Muscle layer of colon (tissue), 2 donors: ENCODE measurements at regions not wholly inside any gene's neighbourhood (a gene's known extent, or its start where the extent isn't known, plus 50 kb on each side); places are given as distances from the start of the nearest gene placed in this dataset.

Source experiments
- H3K27ac ChIP-seq: one replicate; pipeline ENCODE4 v1.7.0; 2013; ENCODE audit warnings: low read depth, mild to moderate bottlenecking, low read length, moderate library complexity
- H3K27me3 ChIP-seq, 2 donors: one replicate each; pipeline ENCODE4 v1.7.0; 2013; ENCODE audit warnings: low read length in 2 of 2, mild to moderate bottlenecking in 2 of 2; ENCODE audit not compliant: insufficient read depth in 2 of 2, control insufficient read depth in 1 of 2
- H3K36me3 ChIP-seq: one replicate; pipeline ENCODE4 v1.7.0; 2013; ENCODE audit warnings: mild to moderate bottlenecking, low read length; ENCODE audit not compliant: insufficient read depth
- H3K4me1 ChIP-seq: one replicate; pipeline ENCODE4 v1.7.0; 2013; ENCODE audit warnings: mild to moderate bottlenecking, low read length; ENCODE audit not compliant: insufficient read depth
- H3K4me3 ChIP-seq, 2 donors: one replicate each; pipeline ENCODE4 v1.7.0; 2013; ENCODE audit warnings: low read length in 2 of 2, low read depth in 1 of 2, mild to moderate bottlenecking in 1 of 2, moderate library complexity in 1 of 2
- H3K9ac ChIP-seq: one replicate; pipeline ENCODE4 v1.7.0; 2013; ENCODE audit warnings: low read length
- H3K9me3 ChIP-seq: one replicate; pipeline ENCODE4 v1.7.0; 2013; ENCODE audit warnings: mild to moderate bottlenecking, low read length
- donor health status: abdominal sarcoma.
- donor health status: Adenocarcinoma of cecum.

DNA sequence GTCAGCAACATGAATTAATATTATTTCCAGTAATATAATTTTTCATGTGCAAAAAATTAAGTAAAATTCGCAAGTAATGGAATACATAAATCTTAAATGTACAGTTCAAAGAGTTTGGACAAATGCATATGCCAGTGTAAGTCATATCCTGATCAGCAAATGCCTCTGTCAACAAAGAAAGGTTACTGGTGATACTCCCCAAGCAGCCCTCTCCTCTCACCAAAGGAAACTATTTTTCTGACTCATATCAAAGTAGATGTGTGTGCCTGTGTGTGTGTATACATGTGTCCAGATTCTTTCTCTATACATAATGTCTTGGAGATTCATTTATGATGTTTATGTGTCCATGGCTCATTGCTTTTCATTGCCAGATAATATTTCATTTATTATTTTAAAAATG is 1035.0 kb downstream of the SLC16A7 start:
- Histone ChIP-seq H3K4me3 (no peak overlapping the region), H3K27me3 (no peaks in the 10 kb centered on the region), H3K4me1 (no peaks in the 10 kb centered on the region), H3K36me3 (no peaks in the 10 kb centered on the region), H3K9me3 (no peaks in the 10 kb centered on the region), H3K27ac (no peak overlapping the region), H3K9ac (no peak overlapping the region)

DNA sequence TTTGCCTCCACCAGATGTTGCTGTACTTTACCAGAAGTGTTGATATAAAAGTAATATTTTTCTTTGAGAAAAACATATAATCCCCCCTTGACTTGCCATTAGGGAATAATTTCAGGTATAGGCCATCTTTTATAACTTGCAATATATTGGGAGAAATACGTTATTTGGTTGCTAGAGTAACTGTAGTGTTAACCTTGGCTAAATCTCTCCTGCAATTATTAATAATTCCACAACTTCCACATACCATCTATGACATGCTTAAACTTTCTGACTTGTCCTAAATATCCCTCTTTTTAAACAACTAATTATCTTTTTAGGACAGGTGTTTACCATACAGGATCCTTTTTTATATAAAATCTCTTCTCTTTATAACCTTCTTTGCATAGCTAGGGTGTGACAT is 1048.2 kb downstream of the SLC16A7 start:
- H3K27ac ChIP-seq, result no peak overlapping the region
- no peaks in the 10 kb centered on the region for H3K4me1 ChIP-seq
- no peaks in the 10 kb centered on the region for H3K27me3 ChIP-seq
- no peak overlapping the region for H3K4me3 ChIP-seq
- H3K36me3 ChIP-seq, result no peaks in the 10 kb centered on the region
- no peaks in the 10 kb centered on the region for H3K9me3 ChIP-seq
- H3K9ac ChIP-seq, result no peak overlapping the region

GRCh38 chr12:60666895-60667294 is 1071.1 kb downstream of the SLC16A7 start:
- no peaks in the 10 kb centered on the region for H3K9me3 ChIP-seq
- no peak overlapping the region for H3K9ac ChIP-seq
- H3K4me3 ChIP-seq, result no peak overlapping the region
- H3K27me3 ChIP-seq, result no peaks in the 10 kb centered on the region
- no peak overlapping the region for H3K27ac ChIP-seq
- no peaks in the 10 kb centered on the region for H3K4me1 ChIP-seq
- H3K36me3 ChIP-seq, result no peaks in the 10 kb centered on the region

DNA sequence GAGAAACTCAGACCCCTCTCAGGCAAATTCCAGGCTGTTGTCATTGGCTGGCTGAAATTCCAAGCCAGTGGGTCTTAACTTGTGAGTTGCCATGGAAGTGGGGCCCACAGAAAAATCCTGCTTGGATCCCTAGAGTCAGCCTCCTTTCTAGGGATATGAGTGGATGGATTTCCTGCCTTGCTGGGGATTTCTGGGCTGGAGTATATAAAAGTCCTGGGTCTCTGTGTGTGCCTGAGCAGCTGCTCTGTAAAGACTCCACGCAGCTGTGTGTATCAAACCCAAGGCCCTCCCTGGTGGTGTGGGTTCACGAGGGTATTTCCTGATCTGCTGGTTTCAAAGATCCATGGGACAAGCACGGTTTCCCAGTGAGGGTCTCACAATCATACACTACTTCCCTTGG is 1077.1 kb downstream of the SLC16A7 start:
- Histone ChIP-seq H3K27ac (no peak overlapping the region), H3K9ac (no peak overlapping the region), H3K9me3 (no peaks in the 10 kb centered on the region), H3K4me1 (no peaks in the 10 kb centered on the region), H3K36me3 (no peaks in the 10 kb centered on the region), H3K27me3 (no peaks in the 10 kb centered on the region), H3K4me3 (no peak overlapping the region)

- H3K4me1 ChIP-seq, result no peaks in the 10 kb centered on the region
- H3K27ac ChIP-seq, result no peak overlapping the region
- no peak overlapping the region for H3K4me3 ChIP-seq
- H3K9ac ChIP-seq, result no peak overlapping the region
- no peaks in the 10 kb centered on the region for H3K9me3 ChIP-seq
- H3K36me3 ChIP-seq, result no peaks in the 10 kb centered on the region
- no peaks in the 10 kb centered on the region for H3K27me3 ChIP-seq
These were observed 1089.3 kb downstream of the SLC16A7 start for GRCh38 chr12:60684988-60685655.

DNA sequence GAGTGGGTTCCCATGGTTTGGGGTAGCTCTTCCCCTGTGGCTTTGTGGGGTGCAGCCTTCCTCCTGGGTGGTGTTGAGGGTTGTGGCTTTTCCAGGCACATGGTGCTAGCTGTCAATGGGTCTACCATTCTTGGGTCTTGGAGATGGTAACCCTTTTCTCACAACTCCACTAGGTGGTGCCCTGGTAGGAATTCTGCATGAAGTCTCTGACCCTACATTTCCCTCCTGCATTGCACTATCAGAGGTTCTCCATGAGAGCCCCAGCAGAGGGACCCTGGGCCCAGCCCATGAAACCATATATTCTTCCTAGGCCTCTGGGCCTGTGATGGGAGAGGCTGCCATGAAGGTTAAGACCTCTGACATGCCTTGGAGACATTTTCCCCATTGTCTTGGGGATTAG is 1093.3 kb downstream of the SLC16A7 start:
- no peaks in the 10 kb centered on the region for H3K27me3 ChIP-seq
- H3K4me1 ChIP-seq, result no peaks in the 10 kb centered on the region
- H3K9me3 ChIP-seq, result no peaks in the 10 kb centered on the region
- H3K4me3 ChIP-seq, result no peak overlapping the region
- no peaks in the 10 kb centered on the region for H3K36me3 ChIP-seq
- no peak overlapping the region for H3K9ac ChIP-seq
- no peak overlapping the region for H3K27ac ChIP-seq

DNA sequence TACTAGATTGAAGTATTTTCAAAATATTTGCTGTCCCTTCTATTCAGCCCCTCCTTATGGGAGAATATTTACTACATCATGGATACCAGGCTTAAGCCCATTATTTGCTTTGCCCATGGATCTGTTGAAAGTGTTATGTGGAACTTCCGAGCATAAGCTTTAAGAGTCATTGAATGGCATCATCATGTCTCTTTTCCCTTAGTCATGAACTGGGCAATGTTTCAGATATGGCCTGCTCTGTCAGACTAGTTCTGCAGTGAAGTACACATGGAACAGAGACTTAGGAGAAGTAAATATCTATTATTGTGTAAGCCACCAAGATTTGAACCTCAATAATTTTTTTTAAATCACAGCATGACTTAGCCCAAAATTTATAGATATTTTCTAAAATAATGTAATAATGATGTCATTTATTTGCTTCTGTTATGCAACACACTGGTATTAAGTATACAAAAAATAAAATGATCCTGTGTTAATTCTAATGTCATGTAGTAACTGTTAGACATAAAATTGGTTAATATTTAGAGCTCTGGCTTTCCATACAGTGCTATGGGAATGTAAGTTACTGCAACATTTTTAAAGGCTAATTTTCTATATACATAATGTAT is 1097.3 kb downstream of the SLC16A7 start:
- H3K4me1 ChIP-seq, result no peaks in the 10 kb centered on the region
- H3K9me3 ChIP-seq, result no peaks in the 10 kb centered on the region
- H3K36me3 ChIP-seq, result no peaks in the 10 kb centered on the region
- H3K9ac ChIP-seq, result no peak overlapping the region
- H3K27ac ChIP-seq, result no peak overlapping the region
- no peaks in the 10 kb centered on the region for H3K27me3 ChIP-seq
- no peak overlapping the region for H3K4me3 ChIP-seq

DNA sequence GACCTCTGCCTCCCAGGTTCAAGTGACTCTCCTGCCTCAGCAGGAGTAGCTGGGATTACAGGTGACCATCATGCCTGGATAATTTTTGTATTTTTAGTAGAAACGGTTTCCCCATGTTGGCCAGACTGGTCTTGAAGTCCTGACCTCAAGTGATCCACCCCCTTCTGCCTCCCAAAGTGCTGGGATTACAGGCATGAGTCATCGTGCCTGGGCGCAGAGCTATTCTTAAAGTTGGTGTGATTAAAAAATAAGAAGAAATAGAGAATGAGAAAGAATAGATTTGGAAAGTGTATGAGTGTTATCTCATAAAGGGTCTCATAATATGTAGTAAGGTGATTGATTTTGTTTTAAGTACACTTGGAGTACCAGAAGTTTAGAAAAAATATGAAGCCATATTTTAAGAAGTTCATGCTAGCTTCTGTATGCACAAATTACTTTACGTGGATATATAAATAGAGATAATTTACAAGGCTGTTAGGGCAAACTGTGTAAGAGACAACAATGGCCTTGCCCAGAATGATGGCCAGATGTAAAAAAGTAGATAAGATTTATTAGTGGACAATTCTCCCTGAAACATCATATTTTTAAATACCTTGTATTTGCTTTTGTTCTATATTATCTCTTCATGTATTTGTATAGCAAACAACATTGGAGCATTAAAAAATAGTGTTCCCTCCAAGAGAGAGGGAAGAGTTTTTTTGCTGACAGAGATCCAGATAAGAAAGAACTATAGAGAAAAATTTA is 1108.5 kb downstream of the SLC16A7 start:
- Histone ChIP-seq H3K27me3 (no peaks in the 10 kb centered on the region), H3K36me3 (no peaks in the 10 kb centered on the region), H3K27ac (no peak overlapping the region), H3K4me1 (no peaks in the 10 kb centered on the region), H3K4me3 (no peak overlapping the region), H3K9me3 (no peaks in the 10 kb centered on the region), H3K9ac (no peak overlapping the region)

GRCh38 chr12:60710246-60710645 is 1114.4 kb downstream of the SLC16A7 start:
- Histone ChIP-seq H3K9ac (no peak overlapping the region), H3K4me3 (no peak overlapping the region), H3K36me3 (no peaks in the 10 kb centered on the region), H3K9me3 (no peaks in the 10 kb centered on the region), H3K4me1 (peaks cover 4% of the 10 kb centered on the region), H3K27ac (no peak overlapping the region), H3K27me3 (no peaks in the 10 kb centered on the region)

DNA sequence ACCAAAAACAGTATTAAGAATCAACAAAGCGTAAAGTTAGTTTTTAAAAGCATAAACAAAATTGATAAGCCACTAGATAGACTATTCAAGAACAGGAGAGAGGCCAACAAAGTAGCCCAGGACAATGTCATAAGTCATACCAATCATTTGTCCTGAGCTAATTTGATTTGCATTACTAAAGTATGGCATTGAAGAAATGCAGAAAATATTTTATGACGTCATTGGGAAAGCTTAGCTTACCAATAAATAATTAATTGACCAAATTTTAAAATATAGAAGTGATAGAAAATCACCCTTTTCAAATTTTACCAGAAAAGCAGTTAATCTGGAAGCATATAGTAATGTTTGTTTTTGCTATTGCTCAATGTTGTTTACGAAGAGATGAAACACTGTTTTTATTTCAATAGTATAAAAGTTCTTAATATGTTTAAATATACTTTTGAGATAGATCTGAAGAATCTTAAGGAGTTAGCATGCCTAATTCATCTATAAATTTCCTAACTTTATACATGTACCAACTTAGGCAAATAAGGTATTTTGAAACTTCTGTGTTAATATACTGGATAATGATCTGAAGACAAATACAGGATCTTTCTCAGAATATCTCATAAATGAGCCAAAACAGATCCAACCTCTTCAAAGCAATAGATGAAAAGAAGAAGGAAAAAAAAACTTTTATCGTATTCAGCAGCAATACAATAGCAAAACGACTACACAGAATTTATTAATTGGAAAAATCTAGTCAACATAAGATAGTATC is 1118.5 kb downstream of the SLC16A7 start:
- H3K4me1 ChIP-seq, result peaks cover 4% of the 10 kb centered on the region
- H3K9me3 ChIP-seq, result no peaks in the 10 kb centered on the region
- H3K27ac ChIP-seq, result no peak overlapping the region
- H3K4me3 ChIP-seq, result no peak overlapping the region
- H3K9ac ChIP-seq, result no peak overlapping the region
- H3K27me3 ChIP-seq, result no peaks in the 10 kb centered on the region
- H3K36me3 ChIP-seq, result no peaks in the 10 kb centered on the region

DNA sequence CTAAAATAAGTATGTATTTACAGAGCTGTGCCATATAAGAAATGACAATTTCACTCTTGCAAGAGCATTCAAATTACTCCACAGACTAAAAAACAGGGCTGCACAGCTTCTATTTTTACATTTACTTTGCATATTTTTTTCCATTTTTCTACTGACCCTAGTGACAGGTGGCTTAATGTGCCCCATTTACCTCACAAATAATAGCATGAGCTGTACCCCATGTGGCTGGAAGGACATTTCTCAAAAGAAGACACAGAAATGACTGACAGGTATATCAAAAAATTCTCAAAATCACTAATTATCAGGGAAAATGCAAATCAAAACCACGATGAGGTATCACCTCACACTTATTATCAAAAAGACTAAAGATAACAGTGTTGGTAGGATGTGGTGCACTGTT is 1128.6 kb downstream of the SLC16A7 start:
- Histone ChIP-seq H3K36me3 (no peaks in the 10 kb centered on the region), H3K27ac (no peak overlapping the region), H3K27me3 (no peaks in the 10 kb centered on the region), H3K9me3 (no peaks in the 10 kb centered on the region), H3K4me3 (no peak overlapping the region), H3K4me1 (no peaks in the 10 kb centered on the region), H3K9ac (no peak overlapping the region)
